H1 (cell line): ENCODE measurements at regions not wholly inside any gene's neighbourhood (a gene's known extent, or its start where the extent isn't known, plus 50 kb on each side); places are given as distances from the start of the nearest gene placed in this dataset.

Source experiments
- CTCF ChIA-PET: fragments of 300-600 bp; sonication (Branson Sonifier 250); formaldehyde crosslinking; loops from one replicate; lab custom pipeline; 2021; ENCODE audit not compliant: partially characterized antibody; lab: Charles Lee
- POLR2A ChIA-PET: fragments of 300-600 bp; sonication (Branson Sonifier 250); formaldehyde crosslinking; loops from one replicate; lab custom pipeline; 2021; ENCODE audit warnings: inconsistent platforms; ENCODE audit not compliant: partially characterized antibody; lab: Charles Lee
- DNase-seq, 2 experiments: peaks; one replicate each; pipeline versions ENCODE4 v3.0.0 to v3.0.0-alpha.2; 2010 to 2022; ENCODE audit warnings: low spot score in 2 of 2, low read depth in 1 of 2, mixed read lengths in 1 of 2
- FAIRE-seq: peaks from 2 replicates; lab custom pipeline; 2011; peaks lifted over from hg19 to GRCh38; lab: Jason Lieb, UNC
- H2AFZ ChIP-seq: 2 replicates; pipeline ENCODE4 v1.8.1; 2012; ENCODE audit warnings: low read length, inconsistent platforms
- H2AK5ac ChIP-seq: 2 replicates; pipeline ENCODE4 v1.6.1; 2013; ENCODE audit warnings: low read depth, low read length
- H2BK120ac ChIP-seq: replicated peaks from 2 replicates; pipeline ENCODE3; 2013; ENCODE audit warnings: low read depth, low read length, inconsistent platforms
- H2BK12ac ChIP-seq: 2 replicates; pipeline ENCODE4 v1.6.1; 2013; ENCODE audit warnings: low read depth, low read length
- H2BK15ac ChIP-seq: 2 replicates; pipeline ENCODE4 v1.6.1; 2013; ENCODE audit warnings: low read length
- H2BK20ac ChIP-seq: 2 replicates; pipeline ENCODE4 v1.6.1; 2013; ENCODE audit warnings: low read length
- H2BK5ac ChIP-seq: 2 replicates; pipeline ENCODE4 v1.6.1; 2013; ENCODE audit warnings: low read depth, low read length
- H3K14ac ChIP-seq: 2 replicates; pipeline ENCODE4 v1.6.1; 2013; ENCODE audit warnings: inconsistent platforms; ENCODE audit not compliant: insufficient read length
- H3K18ac ChIP-seq: 2 replicates; pipeline ENCODE4 v1.6.1; 2013; ENCODE audit warnings: low read length; ENCODE audit errors: extremely low read depth
- H3K23ac ChIP-seq: 2 replicates; pipeline ENCODE4 v1.6.1; 2013; ENCODE audit warnings: inconsistent platforms; ENCODE audit not compliant: insufficient read length
- H3K23me2 ChIP-seq: 2 replicates; pipeline ENCODE4 v1.6.1; 2013; ENCODE audit warnings: low read depth, low read length
- H3K27ac ChIP-seq: 2 replicates; pipeline ENCODE4 v1.6.1; 2011; ENCODE audit warnings: low read depth, low read length, inconsistent platforms
- H3K27me3 ChIP-seq, 4 experiments: replicated peaks in 1 of 4; 1 replicate in 1 of 4; 2 replicates in 3 of 4; pipeline versions ENCODE4 v1.6.1 to v1.8.1; 2011 to 2013; ENCODE audit warnings: low read length in 3 of 4, mild to moderate bottlenecking in 3 of 4, inconsistent platforms in 2 of 4, mixed read lengths in 2 of 4, moderate library complexity in 1 of 4; ENCODE audit not compliant: control insufficient read depth in 3 of 4, insufficient read depth in 3 of 4; ENCODE audit errors: extremely low read depth in 1 of 4
- H3K36me3 ChIP-seq, 4 experiments: 2 replicates each; pipeline versions ENCODE4 v1.6.1 to v1.8.1; 2011 to 2013; ENCODE audit warnings: mild to moderate bottlenecking in 4 of 4, low read length in 3 of 4, moderate library complexity in 2 of 4, control low read depth in 1 of 4, inconsistent platforms in 1 of 4; ENCODE audit not compliant: insufficient read depth in 4 of 4, control insufficient read depth in 2 of 4
- H3K4ac ChIP-seq: replicated peaks from 2 replicates; pipeline ENCODE3; 2013; ENCODE audit warnings: low read length, low read depth, mixed read lengths, inconsistent platforms; ENCODE audit not compliant: insufficient read length
- H3K4me1 ChIP-seq, 4 experiments: replicated peaks in 1 of 4; 1 replicate in 1 of 4; 2 replicates in 3 of 4; pipeline versions ENCODE4 v1.6.1 to v1.8.1; 2011 to 2013; ENCODE audit warnings: low read length in 3 of 4, inconsistent platforms in 2 of 4, mixed read lengths in 1 of 4; ENCODE audit not compliant: insufficient read depth in 4 of 4, control insufficient read depth in 3 of 4
- H3K4me2 ChIP-seq, 2 experiments: 2 replicates each; pipeline versions ENCODE4 v1.6.1 to v1.8.1; 2011 to 2013; ENCODE audit warnings: low read depth in 2 of 2, low read length in 2 of 2, control low read depth in 1 of 2, inconsistent platforms in 1 of 2, mild to moderate bottlenecking in 1 of 2; ENCODE audit not compliant: insufficient read depth in 1 of 2
- H3K4me3 ChIP-seq, 4 experiments: fragments of 200-600, 300-600 bp in 1 of 4; sonication (generic), shearing (Covaris generic), sonication (Bioruptor Twin) in 1 of 4; 2 replicates each; pipeline versions ENCODE4 v1.5.1 to v1.8.1; 2011 to 2016; ENCODE audit warnings: low read length in 4 of 4, low read depth in 3 of 4, control low read depth in 2 of 4, inconsistent platforms in 2 of 4, mild to moderate bottlenecking in 2 of 4, mixed read lengths in 1 of 4, moderate library complexity in 1 of 4; ENCODE audit not compliant: insufficient read depth in 2 of 4; ENCODE audit errors: extremely low read depth in 1 of 4
- H3K56ac ChIP-seq: replicated peaks from 2 replicates; pipeline ENCODE3; 2013; ENCODE audit warnings: low read depth, mild to moderate bottlenecking, mixed read lengths, low read length, inconsistent platforms; ENCODE audit not compliant: insufficient read length
- H3K79me1 ChIP-seq: 2 replicates; pipeline ENCODE4 v1.6.1; 2013; ENCODE audit warnings: low read depth, low read length, control low read depth
- H3K79me2 ChIP-seq, 2 experiments: 2 replicates each; pipeline versions ENCODE4 v1.6.1 to v1.8.1; 2012 to 2013; ENCODE audit warnings: low read length in 2 of 2, mild to moderate bottlenecking in 2 of 2, inconsistent platforms in 1 of 2; ENCODE audit not compliant: insufficient read depth in 2 of 2, control insufficient read depth in 1 of 2
- H3K9ac ChIP-seq, 4 experiments: replicated peaks in 1 of 4; 1 replicate in 1 of 4; 2 replicates in 3 of 4; pipeline versions ENCODE4 v1.6.1 to v1.8.1; 2011 to 2013; ENCODE audit warnings: low read depth in 3 of 4, low read length in 3 of 4, control low read depth in 2 of 4, mild to moderate bottlenecking in 2 of 4, moderate library complexity in 2 of 4, inconsistent platforms in 1 of 4; ENCODE audit errors: extremely low read depth in 1 of 4
- H3K9me3 ChIP-seq, 2 experiments: 2 replicates each; pipeline versions ENCODE4 v1.6.1 to v1.8.1; 2012 to 2013; ENCODE audit warnings: mild to moderate bottlenecking in 2 of 2, moderate library complexity in 2 of 2, control low read depth in 1 of 2, inconsistent platforms in 1 of 2, low read depth in 1 of 2, low read length in 1 of 2, mixed read lengths in 1 of 2; ENCODE audit not compliant: insufficient read depth in 2 of 2
- H4K20me1 ChIP-seq, 2 experiments: replicated peaks in 1 of 2; 2 replicates each; pipeline versions ENCODE3 to v1.8.1; 2011 to 2013; ENCODE audit warnings: inconsistent platforms in 2 of 2, low read length in 2 of 2, mild to moderate bottlenecking in 1 of 2; ENCODE audit not compliant: insufficient read depth in 2 of 2, control insufficient read depth in 1 of 2
- H4K5ac ChIP-seq: 2 replicates; pipeline ENCODE4 v1.6.1; 2013; ENCODE audit warnings: low read length, low read depth, mixed read lengths, inconsistent platforms; ENCODE audit not compliant: insufficient read length
- H4K8ac ChIP-seq: 2 replicates; pipeline ENCODE4 v1.8.0; 2013; ENCODE audit warnings: mild to moderate bottlenecking, moderate library complexity, low read length, inconsistent platforms; ENCODE audit not compliant: insufficient read depth; ENCODE audit errors: extremely low read depth
- H4K91ac ChIP-seq: replicated peaks from 2 replicates; pipeline ENCODE3; 2013; ENCODE audit warnings: low read length, mixed read lengths, inconsistent platforms; ENCODE audit not compliant: insufficient read length
- CBX5 ChIP-seq: fragments of 300-800, 300-1000 bp; sonication (generic); IDR thresholded peaks from 2 replicates; pipeline ENCODE4 v1.7.1; 2016; ENCODE audit warnings: antibody characterized with exemption, low read length, low read depth
- CEBPB ChIP-seq: IDR thresholded peaks from 2 replicates; pipeline ENCODE4 v1.6.1; 2012; ENCODE audit warnings: low read depth, low read length
- EP300 ChIP-seq, 2 experiments: IDR thresholded peaks; 1 replicate in 1 of 2; 2 replicates in 1 of 2; pipeline ENCODE4 v1.6.1; 2011 to 2012; ENCODE audit warnings: low read depth in 2 of 2, low read length in 2 of 2, mild to moderate bottlenecking in 2 of 2, borderline replicate concordance in 1 of 2, inconsistent platforms in 1 of 2, moderate library complexity in 1 of 2
- GABPA ChIP-seq: IDR thresholded peaks from 2 replicates; pipeline ENCODE4 v1.6.1; 2011; ENCODE audit warnings: mild to moderate bottlenecking, low read length, moderate library complexity, borderline replicate concordance; ENCODE audit not compliant: insufficient read depth
- HDAC6 ChIP-seq: IDR thresholded peaks from one replicate; pipeline ENCODE4 v1.7.1; 2012; ENCODE audit warnings: low read depth, mild to moderate bottlenecking, inconsistent platforms, low read length, moderate library complexity
- JUND ChIP-seq: IDR thresholded peaks from 2 replicates; pipeline ENCODE4 v1.6.1; 2011; ENCODE audit warnings: mild to moderate bottlenecking, improper control_type of control experiment, low read length
- KDM1A ChIP-seq: fragments of 200-600, 300-600 bp; sonication (generic); IDR thresholded peaks from 2 replicates; pipeline ENCODE4 v1.7.1; 2016; ENCODE audit warnings: mild to moderate bottlenecking, low read length, borderline replicate concordance
- NRF1 ChIP-seq: IDR thresholded peaks from 2 replicates; pipeline ENCODE4 v1.6.1; 2011; ENCODE audit warnings: mild to moderate bottlenecking, low read depth, low read length, improper control_type of control experiment
- RAD21 ChIP-seq, 2 experiments: IDR thresholded peaks in 1 of 2; conservative IDR thresholded peaks in 1 of 2; 2 replicates each; pipeline ENCODE4 v1.6.1; 2011; ENCODE audit warnings: low read depth in 2 of 2, low read length in 2 of 2, improper control_type of control experiment in 1 of 2, inconsistent platforms in 1 of 2, mild to moderate bottlenecking in 1 of 2, moderate library complexity in 1 of 2
- RFX5 ChIP-seq: IDR thresholded peaks from 2 replicates; pipeline ENCODE4 v1.6.1; 2011; ENCODE audit warnings: low read depth, low read length, improper control_type of control experiment, borderline replicate concordance
- SIN3A ChIP-seq, 2 experiments: IDR thresholded peaks in 1 of 2; conservative IDR thresholded peaks in 1 of 2; 2 replicates each; pipeline ENCODE4 v1.6.1; 2011 to 2012; ENCODE audit warnings: low read length in 2 of 2, improper control_type of control experiment in 1 of 2, low read depth in 1 of 2, mild to moderate bottlenecking in 1 of 2
- SP4 ChIP-seq: IDR thresholded peaks from 2 replicates; pipeline ENCODE4 v1.6.1; 2012; ENCODE audit warnings: low read length, inconsistent platforms
- SUZ12 ChIP-seq: fragments of 200-600 bp; sonication (generic); IDR thresholded peaks from 2 replicates; pipeline ENCODE4 v1.6.1; 2012; ENCODE audit warnings: mild to moderate bottlenecking, inconsistent platforms, low read length, moderate library complexity, mixed read lengths
- TAF7 ChIP-seq: optimal IDR thresholded peaks from 2 replicates; pipeline ENCODE3; 2011; ENCODE audit warnings: low read depth, mild to moderate bottlenecking, inconsistent platforms, low read length, moderate library complexity, borderline replicate concordance
- TEAD4 ChIP-seq: IDR thresholded peaks from 2 replicates; pipeline ENCODE4 v1.6.1; 2012; ENCODE audit warnings: low read depth, low read length, inconsistent platforms, mixed read lengths
- whole genome bisulfite sequencing, 2 experiments: shearing (Covaris generic) in 1 of 2; methylation state at CpG; one replicate each; pipeline versions ENCODE4 v1.1.6 to v1.1.7; 2013 to 2015; ENCODE audit warnings: low lambda C conversion rate in 2 of 2, mixed read lengths in 2 of 2, inconsistent platforms in 1 of 2, low coverage in 1 of 2, missing lambda C conversion rate in 1 of 2; ENCODE audit not compliant: insufficient replicate concordance in 2 of 2, insufficient coverage in 1 of 2, insufficient read length in 1 of 2; ENCODE audit errors: extremely low coverage in 1 of 2, missing lambda C conversion rate in 1 of 2; 5-methylcytosine and 5-hydroxymethylcytosine counted together

DNA sequence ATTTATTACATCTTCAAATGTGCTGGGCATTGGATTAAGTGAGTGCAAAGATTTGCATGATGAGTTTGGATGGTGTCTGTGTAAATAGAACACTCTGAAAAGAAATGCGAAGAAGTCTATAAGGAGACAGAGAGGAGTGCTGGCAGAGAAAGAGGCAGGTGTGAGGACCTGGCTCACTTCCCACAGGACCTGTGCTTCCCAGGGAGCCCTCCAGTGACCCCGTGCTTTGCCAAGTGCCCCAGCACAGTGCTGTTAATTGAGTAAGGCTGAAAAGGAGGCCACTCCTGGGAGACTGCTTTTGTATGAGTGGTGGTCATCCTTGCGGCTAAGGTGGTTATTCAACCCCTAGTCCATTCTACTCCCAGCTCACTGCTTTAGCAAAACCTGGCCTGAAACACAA is 230.8 kb downstream of the OSR1 start:
- no peak for FAIRE-seq
- H3K4me2 ChIP-seq, result no peak overlapping the region
- TF ChIP-seq RAD21 (IDR thresholded peaks at IDR 0.05 in 1 of 2, conservative IDR thresholded peaks at IDR 0.05 in 1 of 2; ENCODE audit: low read depth in 2 of 2, low read length in 2 of 2) (no peak), SP4 (no peak), GABPA (no peak), JUND (no peak), TEAD4 (no peak), CBX5 (no peak), HDAC6 (no peak), SIN3A (conservative IDR thresholded peaks at IDR 0.05 in 1 of 2, IDR thresholded peaks at IDR 0.05 in 1 of 2; ENCODE audit: low read depth in 1 of 2, low read length in 2 of 2) (no peak), SUZ12 (no peak), NRF1 (no peak), RFX5 (no peak), KDM1A (no peak), EP300 (IDR thresholded peaks at IDR 0.05; ENCODE audit: borderline replicate concordance in 1 of 2, low read depth in 2 of 2, low read length in 2 of 2) (no peak), CEBPB (no peak), TAF7 (no peak)

More for the DNA sequence above, 230.8 kb downstream of the OSR1 start:
- Histone ChIP-seq H3K4me3 (no peak overlapping the region), H3K4ac (no peak overlapping the region), H3K9ac (no peak overlapping the region), H3K56ac (no peak overlapping the region), H3K27me3 (no peaks in the 10 kb centered on the region), H3K23ac (no peak overlapping the region), H2BK20ac (no peak overlapping the region), H2AFZ (no peak overlapping the region), H3K79me1 (no peaks in the 10 kb centered on the region), H4K5ac (no peak overlapping the region), H3K4me1 (no peaks in the 10 kb centered on the region), H4K8ac (no peak overlapping the region), H2BK120ac (no peak overlapping the region), H3K27ac (no peak overlapping the region), H4K20me1 (no peaks in the 10 kb centered on the region), H2BK5ac (no peak overlapping the region), H3K18ac (no peak overlapping the region), H2BK12ac (no peak overlapping the region), H3K36me3 (no peaks in the 10 kb centered on the region), H3K23me2 (no peaks in the 10 kb centered on the region), H2BK15ac (no peak overlapping the region), H4K91ac (no peak overlapping the region), H3K14ac (no peak overlapping the region), H2AK5ac (no peak overlapping the region), H3K79me2 (no peaks in the 10 kb centered on the region), H3K9me3 (no peaks in the 10 kb centered on the region)
- ChIA-PET CTCF (no interaction called here), POLR2A (no interaction called here)
- 93% methylated on average over 3 of the region's 3 CpGs; no CpG with 5 or more reads in 1 of the 2 experiments for WGBS, 2 experiments
- no peak for DNase-seq
